SHP77 treated with DMSO at 0.1 percent for 48 hours (cell line): ENCODE measurements at regions not wholly inside any gene's neighbourhood (a gene's known extent, or its start where the extent isn't known, plus 50 kb on each side); places are given as distances from the start of the nearest gene placed in this dataset.
A peak's percentile ranks its signal among the peaks of the same experiment; 100 is the strongest.

Experiments
- DNase-seq: peaks from one replicate; lab custom pipeline; 2025; lab: John Stamatoyannopoulos, UW

GRCh38 chr14:51546603-51547258 is 105.0 kb upstream of the FRMD6 start:
- no peak for DNase-seq

GRCh38 chr14:51547260-51547659 is 104.5 kb upstream of the FRMD6 start:
- no peak for DNase-seq

DNA sequence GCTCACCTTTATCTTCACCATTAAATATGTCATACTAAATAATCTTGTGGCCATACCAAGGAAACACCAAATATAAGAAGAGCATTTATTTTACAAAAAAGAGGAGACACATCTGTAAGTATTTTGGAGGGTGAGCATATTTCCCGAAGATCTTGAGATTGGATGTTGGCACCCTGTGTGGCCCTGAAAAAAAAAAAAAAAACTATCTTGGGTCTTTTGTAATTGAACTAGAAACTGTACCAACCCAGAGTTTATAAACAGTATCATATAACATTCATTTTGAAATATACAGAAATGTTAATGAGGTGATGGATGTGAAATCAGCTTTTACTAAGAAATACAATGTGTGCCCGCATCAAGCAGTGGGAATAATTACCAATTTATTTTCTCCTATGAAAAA is 104.0 kb upstream of the FRMD6 start:
- DNase-seq, result no peak

DNA sequence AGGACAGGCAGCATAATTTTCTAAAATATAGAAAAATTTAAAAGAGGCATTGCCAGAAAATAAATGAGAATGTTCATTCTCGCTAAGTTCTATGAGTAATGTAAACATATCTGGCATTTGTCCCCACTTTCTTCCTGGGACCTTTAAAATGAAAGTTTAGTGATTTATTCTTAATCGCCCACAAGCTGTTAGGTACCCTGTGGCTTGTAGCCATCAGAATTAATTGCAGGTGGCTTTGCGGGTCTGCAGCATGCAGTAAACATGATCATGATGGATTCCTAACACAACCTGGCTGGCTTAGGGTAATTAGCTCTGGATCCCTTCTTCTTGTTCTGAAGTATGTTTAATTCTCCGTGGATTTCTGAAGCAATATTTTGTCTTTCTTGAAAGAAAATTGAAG is 103.5 kb upstream of the FRMD6 start:
- no peak for DNase-seq

DNA sequence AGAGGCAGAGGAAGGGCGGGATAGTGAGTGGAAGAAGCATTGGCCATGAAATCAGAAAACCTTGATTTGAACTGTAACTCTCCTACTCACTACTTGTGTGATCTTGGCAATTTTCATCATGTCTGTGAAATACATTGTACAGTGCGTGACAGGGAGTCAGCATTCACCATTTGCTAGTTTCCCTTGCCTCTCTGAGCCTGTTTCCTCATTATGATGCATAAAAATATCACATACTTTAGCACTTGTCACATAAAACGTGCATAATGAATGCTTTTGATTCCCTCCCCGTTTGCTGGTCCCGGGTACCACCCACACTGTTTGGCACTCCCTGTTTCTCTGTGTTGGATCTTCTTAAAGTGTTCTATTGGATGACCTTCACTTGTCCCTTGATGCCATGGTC is 101.1 kb upstream of the FRMD6 start:
- no peak for DNase-seq

DNA sequence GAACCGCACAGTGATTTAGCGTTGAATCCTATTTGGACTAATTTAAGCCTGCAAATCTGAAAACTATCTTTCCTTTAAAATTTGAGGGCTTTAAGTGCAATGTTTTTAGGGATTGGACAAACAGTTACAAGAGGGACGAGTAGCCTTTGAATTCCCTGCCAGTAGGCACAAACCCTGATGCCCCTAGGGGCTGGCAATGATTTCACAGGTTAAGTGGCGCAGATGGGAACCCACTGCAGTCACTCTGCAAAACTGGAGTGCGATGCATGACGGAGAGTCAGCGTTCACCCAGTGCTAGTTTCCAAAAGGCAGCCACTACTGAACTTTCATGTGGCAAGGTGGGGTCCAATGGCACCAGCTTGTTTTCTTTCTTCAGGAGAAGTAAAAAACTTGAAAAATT is 99.4 kb upstream of the FRMD6 start:
- DNase-seq, result peak; percentile 12

DNA sequence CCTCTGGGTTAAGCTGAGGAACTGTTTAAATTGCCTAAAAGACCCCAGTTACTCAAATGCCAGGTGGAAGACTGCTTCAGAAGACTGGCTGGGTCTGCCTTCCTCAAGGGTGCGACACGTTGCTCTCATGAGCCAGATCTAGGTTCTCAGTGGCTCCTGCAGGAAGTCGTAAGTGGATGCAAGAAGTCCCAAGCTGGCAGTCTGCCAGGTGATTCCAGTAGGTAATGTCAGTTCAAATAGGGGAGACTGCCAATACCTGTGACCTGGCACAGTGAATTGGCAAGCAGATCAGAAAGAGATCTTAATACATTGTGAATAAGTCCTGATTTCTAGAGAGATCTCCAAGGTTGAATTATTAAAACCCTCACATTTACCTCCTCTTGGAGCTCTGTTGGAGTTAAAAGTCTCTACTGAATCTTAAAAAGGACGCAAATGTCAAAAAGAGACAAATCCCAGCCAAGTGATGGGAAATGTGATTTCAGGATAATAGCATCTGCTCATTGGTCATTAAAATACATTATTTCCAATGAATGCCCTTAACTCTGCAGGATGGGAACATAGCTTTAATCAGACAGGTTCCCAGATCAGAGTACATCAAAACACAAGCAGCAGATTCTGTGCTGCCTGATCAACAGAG is 98.8 kb upstream of the FRMD6 start:
- DNase-seq, result peak; percentile 22

DNA sequence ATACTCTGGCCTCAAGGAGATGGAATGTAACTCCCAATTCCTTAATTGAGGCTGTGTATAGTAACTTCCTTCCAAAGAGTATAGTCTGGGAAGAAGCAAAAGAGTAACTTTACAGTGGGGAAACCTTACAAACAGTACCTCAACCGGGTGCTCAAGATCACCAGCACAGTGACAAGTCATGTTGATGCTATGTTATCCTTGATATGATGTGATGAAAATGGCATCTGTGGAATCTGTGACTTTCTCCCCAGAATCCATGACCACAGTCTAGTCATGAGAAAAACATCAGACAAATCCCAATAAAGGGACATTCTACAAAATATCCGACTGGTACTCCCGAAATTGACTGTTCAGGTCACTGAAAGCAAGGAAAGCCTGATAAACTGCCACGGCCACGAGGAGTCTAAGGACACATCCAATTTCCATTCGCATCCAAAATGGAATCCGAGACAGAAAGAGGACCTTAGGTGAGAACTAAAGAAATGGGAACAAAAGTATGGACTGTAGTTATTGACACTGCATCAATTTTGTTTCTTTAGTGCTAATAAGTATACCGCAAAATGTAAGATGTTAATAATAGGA is 97.3 kb upstream of the FRMD6 start:
- DNase-seq, result no peak

GRCh38 chr14:51554953-51555352 is 96.8 kb upstream of the FRMD6 start:
- DNase-seq, result no peak

GRCh38 chr14:51561141-51561540 is 90.6 kb upstream of the FRMD6 start:
- DNase-seq, result no peak

GRCh38 chr14:51562816-51563215 is 88.9 kb upstream of the FRMD6 start:
- DNase-seq, result no peak

GRCh38 chr14:51563560-51563959 is 88.2 kb upstream of the FRMD6 start:
- DNase-seq, result no peak

DNA sequence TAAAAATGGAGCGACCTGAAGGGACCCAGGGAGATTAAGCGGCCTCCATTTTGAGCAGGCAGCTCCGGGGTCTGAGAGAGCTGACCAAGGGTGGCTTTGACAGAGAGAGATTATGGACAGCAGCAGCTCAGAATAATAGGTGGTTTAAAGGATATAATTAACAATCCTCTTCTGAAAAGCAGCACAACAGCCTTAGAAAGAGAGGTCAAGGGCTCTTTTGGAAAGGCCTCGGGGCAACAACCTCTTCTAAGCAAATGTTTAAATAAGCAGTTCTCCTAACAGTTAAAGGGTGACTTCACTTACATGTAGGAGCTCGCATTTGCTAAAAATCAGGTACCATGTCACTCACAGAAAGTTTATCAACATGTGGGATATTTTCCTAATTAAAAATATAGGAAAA is 87.2 kb upstream of the FRMD6 start:
- no peak for DNase-seq

- DNase-seq, result no peak
These were observed 86.6 kb upstream of the FRMD6 start for GRCh38 chr14:51564986-51565604.

DNA sequence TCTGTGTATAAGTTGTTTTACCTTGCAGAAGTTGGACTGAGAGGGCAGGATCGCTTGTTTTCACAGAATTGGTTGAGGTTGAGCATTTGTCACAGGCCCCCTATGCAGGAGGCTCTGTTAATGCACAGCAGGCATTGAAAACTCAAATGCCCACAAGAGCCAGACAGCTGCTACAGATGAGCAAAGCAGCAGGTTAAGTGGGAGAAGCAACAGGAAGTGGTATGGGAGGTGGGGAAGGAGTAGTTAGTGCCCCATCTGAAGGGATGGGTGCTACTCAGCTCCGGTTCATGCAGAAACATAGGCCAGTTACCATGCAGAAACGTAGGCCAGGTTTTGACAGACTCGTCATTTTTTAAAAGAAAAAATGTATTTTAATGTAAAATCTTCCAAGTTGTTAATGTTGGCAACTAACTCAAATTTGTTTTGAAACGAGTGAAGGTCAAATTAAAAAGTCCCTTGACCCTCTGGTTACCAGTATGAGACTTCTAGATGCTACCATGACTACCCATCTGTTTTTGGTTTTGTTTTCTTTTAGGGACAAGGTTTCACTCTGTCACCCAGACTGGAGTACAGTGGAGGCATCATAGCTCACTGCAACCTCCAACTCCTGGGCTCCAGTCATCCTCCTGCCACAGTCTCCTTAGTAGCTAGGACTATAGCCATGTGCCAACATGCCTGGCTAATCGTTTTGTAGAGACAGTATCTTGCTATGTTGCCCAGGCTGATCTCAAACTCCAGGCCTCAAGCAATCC is 84.7 kb upstream of the FRMD6 start:
- DNase-seq, result no peak

DNA sequence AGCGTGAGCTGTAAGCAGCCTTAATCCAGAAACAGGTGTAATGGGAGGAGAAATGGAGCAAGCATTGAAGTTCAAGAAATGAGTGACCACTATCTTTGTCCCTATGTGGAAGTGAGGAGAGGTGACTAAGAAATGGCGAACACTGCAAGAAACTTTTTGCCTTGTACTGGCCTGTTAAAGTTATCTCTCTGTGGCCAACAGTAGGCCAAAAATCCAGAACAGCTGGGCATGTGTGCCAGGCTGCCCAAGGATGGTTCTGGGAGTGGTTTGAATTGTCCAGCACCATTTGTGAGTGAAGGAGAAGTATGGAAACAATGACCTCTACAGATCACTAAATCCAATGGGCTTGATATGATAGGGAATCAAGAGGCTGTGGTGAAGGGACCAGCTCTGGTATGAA is 83.3 kb upstream of the FRMD6 start:
- DNase-seq, result no peak

- no peak for DNase-seq
These were observed 78.1 kb upstream of the FRMD6 start for GRCh38 chr14:51573607-51574006.

- no peak for DNase-seq
These were observed 77.7 kb upstream of the FRMD6 start for GRCh38 chr14:51574009-51574408.

DNA sequence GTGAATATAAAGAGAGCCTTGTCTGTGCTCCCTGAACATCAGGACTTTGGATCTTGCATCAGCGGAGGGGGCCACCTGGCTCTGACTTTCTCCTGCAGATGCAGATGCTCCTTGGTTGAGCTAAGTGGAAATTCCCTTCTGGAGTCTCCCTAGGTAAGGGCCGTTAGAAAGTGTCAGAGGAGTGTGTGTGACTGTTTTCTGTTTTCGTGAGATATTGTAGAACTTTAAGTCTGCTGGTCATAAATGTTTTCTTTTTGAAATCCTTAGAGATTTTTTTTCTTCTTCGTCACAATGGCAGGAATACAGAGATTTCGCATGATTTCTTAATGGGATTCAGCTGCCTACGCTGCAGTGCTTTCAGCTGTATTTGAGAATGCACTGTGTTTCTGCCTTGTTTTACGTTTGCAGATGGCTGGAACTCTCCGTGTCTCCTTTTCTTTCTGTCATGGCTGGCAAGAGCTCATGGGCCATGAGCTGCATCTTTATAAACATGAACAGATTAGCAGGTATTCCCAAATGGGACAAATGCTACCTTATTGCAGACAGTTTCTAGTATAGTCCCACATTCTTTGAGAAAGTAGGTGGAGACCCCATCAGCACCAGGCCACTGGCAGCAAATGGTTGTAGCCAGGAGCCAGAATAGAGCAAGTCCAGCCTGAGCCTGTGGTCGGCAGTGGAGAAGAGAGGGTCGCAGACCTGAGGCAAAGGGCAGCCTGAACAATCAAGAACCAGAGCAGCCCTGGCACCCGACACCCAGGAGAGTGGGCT is 76.2 kb upstream of the FRMD6 start:
- DNase-seq, result no peak

DNA sequence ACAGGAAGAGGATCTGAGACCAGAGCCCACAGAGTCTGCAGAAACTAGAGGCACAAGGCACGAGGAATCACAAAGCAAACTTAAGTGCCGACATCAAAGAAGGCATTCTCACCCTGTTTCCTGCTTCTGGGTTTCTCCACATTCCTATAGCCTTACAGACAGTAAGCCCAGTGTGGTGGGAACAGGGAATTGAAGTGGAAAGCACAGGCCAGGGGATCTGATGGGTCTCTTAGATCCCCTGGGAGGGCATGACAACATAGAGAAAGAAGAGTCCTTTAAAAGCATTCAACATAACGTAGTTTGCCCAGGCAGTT is 75.6 kb upstream of the FRMD6 start:
- DNase-seq, result no peak

GRCh38 chr14:51576879-51577278 is 74.8 kb upstream of the FRMD6 start:
- no peak for DNase-seq

- DNase-seq, result no peak
These were observed 72.9 kb upstream of the FRMD6 start for GRCh38 chr14:51578853-51579252.
